GM23338 (cell line): ENCODE measurements at regions not wholly inside any gene's neighbourhood (a gene's known extent, or its start where the extent isn't known, plus 50 kb on each side); places are given as distances from the start of the nearest gene placed in this dataset.

Experiments
- ATAC-seq: fragments of 200-7000 bp; cut with Tn5 transposase; 3 replicates; pipeline ENCODE4 v1.9.1; 2020
- DNase-seq: peaks from one replicate; pipeline ENCODE4 v3.0.0-alpha.2; 2015; ENCODE audit warnings: low spot score
- H2AFZ ChIP-seq: fragments of 200-600 bp; sonication (generic); 2 replicates; pipeline ENCODE4 v1.8.0; 2016; ENCODE audit warnings: antibody characterized with exemption, mild to moderate bottlenecking, moderate library complexity
- H3F3A ChIP-seq: fragments of 200-600 bp; sonication (generic); replicated peaks from 2 replicates; pipeline ENCODE4 v1.8.0; 2017; ENCODE audit warnings: antibody characterized with exemption, mixed run types, low read depth
- H3K27ac ChIP-seq: fragments of 200-600 bp; sonication (generic); 2 replicates; pipeline ENCODE4 v1.6.1; 2016; ENCODE audit warnings: low read depth
- H3K27me3 ChIP-seq: fragments of 200-600 bp; sonication (generic); 2 replicates; pipeline ENCODE4 v1.8.0; 2016; ENCODE audit warnings: mild to moderate bottlenecking, mixed run types, moderate library complexity; ENCODE audit not compliant: insufficient read depth
- H3K36me3 ChIP-seq: fragments of 200-600 bp; sonication (generic); 2 replicates; pipeline ENCODE4 v1.8.0; 2016; ENCODE audit warnings: mild to moderate bottlenecking; ENCODE audit not compliant: insufficient read depth
- H3K4me1 ChIP-seq: fragments of 200-600 bp; sonication (generic); 2 replicates; pipeline ENCODE4 v1.8.0; 2016; ENCODE audit warnings: mild to moderate bottlenecking, moderate library complexity; ENCODE audit not compliant: insufficient read depth
- H3K4me2 ChIP-seq: fragments of 200-600 bp; sonication (generic); 2 replicates; pipeline ENCODE4 v1.7.1; 2017; ENCODE audit warnings: mixed run types
- H3K4me3 ChIP-seq: fragments of 200-600 bp; sonication (generic); 2 replicates; pipeline ENCODE4 v1.6.1; 2016; ENCODE audit warnings: mixed run types
- H3K79me2 ChIP-seq: fragments of 200-600 bp; sonication (generic); replicated peaks from 2 replicates; pipeline ENCODE4 v1.8.0; 2017; ENCODE audit warnings: mild to moderate bottlenecking; ENCODE audit not compliant: insufficient read depth
- H3K9me2 ChIP-seq: fragments of 200-600 bp; sonication (generic); 2 replicates; pipeline ENCODE4 v1.8.0; 2017; ENCODE audit not compliant: insufficient read depth
- H4K20me1 ChIP-seq: fragments of 200-600 bp; sonication (generic); replicated peaks from 2 replicates; pipeline ENCODE4 v1.8.0; 2017; ENCODE audit warnings: mild to moderate bottlenecking; ENCODE audit not compliant: insufficient read depth
- H3K27ac Mint-ChIP-seq: 2 replicates; pipeline ENCODE4 v1.8.0; 2020; ENCODE audit warnings: inconsistent platforms, mild to moderate bottlenecking, moderate library complexity, mixed read lengths
- H3K27me3 Mint-ChIP-seq: 3 replicates; pipeline ENCODE4 v1.8.0; 2022; ENCODE audit warnings: low read depth, mild to moderate bottlenecking, moderate library complexity, mixed read lengths, inconsistent platforms; ENCODE audit not compliant: insufficient read depth, poor library complexity
- H3K36me3 Mint-ChIP-seq: 3 replicates; pipeline ENCODE4 v1.8.0; 2021; ENCODE audit warnings: low read depth, mild to moderate bottlenecking, inconsistent platforms, moderate library complexity, mixed read lengths
- H3K4me1 Mint-ChIP-seq: 3 replicates; pipeline ENCODE4 v1.8.0; 2020; ENCODE audit warnings: mild to moderate bottlenecking, inconsistent platforms, mixed read lengths
- H3K4me3 Mint-ChIP-seq: 3 replicates; pipeline ENCODE4 v1.8.0; 2021; ENCODE audit warnings: moderate library complexity, mild to moderate bottlenecking, inconsistent platforms, mixed read lengths
- H3K9me3 Mint-ChIP-seq: 3 replicates; pipeline ENCODE4 v1.8.0; 2020; ENCODE audit warnings: moderate library complexity, mild to moderate bottlenecking, inconsistent platforms, mixed read lengths
- JUNB ChIP-seq: IDR thresholded peaks from one replicate; pipeline ENCODE4 v1.6.1; 2016; ENCODE audit warnings: antibody characterized with exemption; ENCODE audit not compliant: unreplicated experiment
- NANOG ChIP-seq: IDR thresholded peaks from 2 replicates; pipeline ENCODE4 v1.6.1; 2016; ENCODE audit warnings: antibody characterized with exemption, borderline replicate concordance
- STAT1 ChIP-seq: IDR thresholded peaks from one replicate; pipeline ENCODE4 v1.6.1; 2016; ENCODE audit warnings: antibody characterized with exemption; ENCODE audit not compliant: unreplicated experiment
- ZNF331 ChIP-seq: fragments of 250-450 bp; sonication (Bioruptor Pico); IDR thresholded peaks from 2 replicates; pipeline ENCODE4 v1.5.0; 2020; ENCODE audit warnings: low read depth, mild to moderate bottlenecking, moderate library complexity
- TF ChIP-seq, protein P1 (sequence below), 2 experiments: fragments of 200-600 bp in 1 of 2; sonication (generic) in 1 of 2; conservative IDR thresholded peaks; 2 replicates each; pipeline versions ENCODE4 v1.5.1 to v1.6.1; 2016 to 2017; ENCODE audit warnings: antibody characterized with exemption in 2 of 2, low read depth in 2 of 2, mild to moderate bottlenecking in 2 of 2, moderate library complexity in 1 of 2
- TF ChIP-seq, protein P2 (sequence below): IDR thresholded peaks from 2 replicates; pipeline ENCODE4 v1.6.1; 2016; ENCODE audit warnings: antibody characterized with exemption

DNA sequence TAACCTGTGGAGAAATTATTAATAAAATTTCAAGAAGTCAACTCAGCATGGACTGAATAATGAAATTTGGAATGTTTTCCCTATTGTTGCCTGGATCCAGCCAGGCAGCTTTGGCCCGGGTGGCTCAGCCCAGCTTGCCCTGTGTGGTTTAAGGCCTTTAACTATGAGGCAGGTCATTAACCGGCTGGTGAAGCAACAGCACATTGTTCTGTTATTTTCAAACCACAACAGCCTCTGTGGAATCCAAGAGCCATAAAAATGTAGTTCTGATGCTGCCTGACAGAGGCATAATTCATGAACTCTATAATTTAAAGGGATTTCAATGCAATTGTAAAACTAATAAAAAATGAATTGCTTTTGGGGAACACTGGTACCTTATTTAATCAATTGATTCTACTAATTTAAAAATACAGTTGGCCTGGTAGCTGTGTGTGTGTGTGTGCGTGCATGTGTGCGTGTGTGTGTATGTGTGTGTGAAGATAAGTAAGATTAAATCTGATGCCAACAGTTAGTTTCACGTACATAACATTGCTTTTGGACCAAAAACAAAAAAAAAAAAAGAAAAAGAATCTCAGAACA lies 117.7 kb downstream of the RPS12 start (continued):
- TF ChIP-seq, protein P1, sequence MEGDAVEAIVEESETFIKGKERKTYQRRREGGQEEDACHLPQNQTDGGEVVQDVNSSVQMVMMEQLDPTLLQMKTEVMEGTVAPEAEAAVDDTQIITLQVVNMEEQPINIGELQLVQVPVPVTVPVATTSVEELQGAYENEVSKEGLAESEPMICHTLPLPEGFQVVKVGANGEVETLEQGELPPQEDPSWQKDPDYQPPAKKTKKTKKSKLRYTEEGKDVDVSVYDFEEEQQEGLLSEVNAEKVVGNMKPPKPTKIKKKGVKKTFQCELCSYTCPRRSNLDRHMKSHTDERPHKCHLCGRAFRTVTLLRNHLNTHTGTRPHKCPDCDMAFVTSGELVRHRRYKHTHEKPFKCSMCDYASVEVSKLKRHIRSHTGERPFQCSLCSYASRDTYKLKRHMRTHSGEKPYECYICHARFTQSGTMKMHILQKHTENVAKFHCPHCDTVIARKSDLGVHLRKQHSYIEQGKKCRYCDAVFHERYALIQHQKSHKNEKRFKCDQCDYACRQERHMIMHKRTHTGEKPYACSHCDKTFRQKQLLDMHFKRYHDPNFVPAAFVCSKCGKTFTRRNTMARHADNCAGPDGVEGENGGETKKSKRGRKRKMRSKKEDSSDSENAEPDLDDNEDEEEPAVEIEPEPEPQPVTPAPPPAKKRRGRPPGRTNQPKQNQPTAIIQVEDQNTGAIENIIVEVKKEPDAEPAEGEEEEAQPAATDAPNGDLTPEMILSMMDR (conservative IDR thresholded peaks at IDR 0.05; ENCODE audit: low read depth in 2 of 2) = no peak
- TF ChIP-seq, protein P2, sequence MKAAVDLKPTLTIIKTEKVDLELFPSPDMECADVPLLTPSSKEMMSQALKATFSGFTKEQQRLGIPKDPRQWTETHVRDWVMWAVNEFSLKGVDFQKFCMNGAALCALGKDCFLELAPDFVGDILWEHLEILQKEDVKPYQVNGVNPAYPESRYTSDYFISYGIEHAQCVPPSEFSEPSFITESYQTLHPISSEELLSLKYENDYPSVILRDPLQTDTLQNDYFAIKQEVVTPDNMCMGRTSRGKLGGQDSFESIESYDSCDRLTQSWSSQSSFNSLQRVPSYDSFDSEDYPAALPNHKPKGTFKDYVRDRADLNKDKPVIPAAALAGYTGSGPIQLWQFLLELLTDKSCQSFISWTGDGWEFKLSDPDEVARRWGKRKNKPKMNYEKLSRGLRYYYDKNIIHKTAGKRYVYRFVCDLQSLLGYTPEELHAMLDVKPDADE = no peak
- TF ChIP-seq JUNB = no peak

DNA sequence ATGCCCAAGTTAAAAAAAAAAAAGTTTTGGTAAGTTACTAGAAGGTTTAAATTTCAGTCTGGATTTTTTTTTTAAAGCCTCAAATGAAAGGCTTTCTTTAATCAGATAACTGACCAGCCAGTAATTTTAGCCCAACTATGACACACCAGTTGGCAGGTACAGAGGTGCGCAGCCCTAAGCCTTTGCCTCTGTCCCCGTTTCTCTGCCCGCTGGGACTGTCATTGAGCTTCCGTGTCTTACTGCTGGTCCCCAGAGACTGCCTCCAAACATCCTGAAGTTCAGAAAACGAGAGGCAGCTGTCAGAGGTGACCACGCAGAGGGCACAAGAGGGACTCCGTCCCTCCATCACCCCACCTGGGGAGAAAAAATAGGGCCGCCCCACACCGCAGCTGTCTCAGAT lies 118.2 kb downstream of the RPS12 start:
- TF ChIP-seq NANOG (no peak), ZNF331 (CRISPR knock-in tag) (no peak), JUNB (no peak)
- TF ChIP-seq, protein P1 (conservative IDR thresholded peaks at IDR 0.05; ENCODE audit: low read depth in 2 of 2) = no peak
- TF ChIP-seq, protein P2 = no peak

DNA sequence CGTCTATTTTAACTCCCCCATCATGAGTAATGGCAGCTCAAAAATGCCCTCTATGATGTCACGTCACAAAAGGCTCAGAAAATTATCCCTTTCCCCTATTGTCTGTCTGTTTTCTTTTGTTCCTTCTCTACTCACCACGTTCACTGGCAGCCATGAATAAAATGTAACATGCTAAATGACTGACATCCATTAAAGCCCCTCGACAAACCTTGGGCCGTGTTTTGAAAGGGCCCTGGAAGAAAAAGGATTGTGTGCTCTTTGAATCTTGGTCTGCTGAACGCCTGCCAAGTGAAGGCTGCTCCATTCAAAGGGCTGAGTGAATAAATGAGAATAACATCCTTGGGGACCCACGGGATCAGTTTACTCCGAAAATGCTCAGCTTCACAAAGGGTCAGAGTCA lies 118.7 kb downstream of the RPS12 start:
- Mint-ChIP-seq H3K9me3 (no peaks in the 10 kb centered on the region), H3K4me3 (no peak overlapping the region), H3K36me3 (no peaks in the 10 kb centered on the region), H3K27me3 (peaks cover 2% of the 10 kb centered on the region), H3K27ac (no peak overlapping the region), H3K4me1 (peaks cover 25% of the 10 kb centered on the region)
- no peak; the same call in 2 of the 3 replicates for ATAC-seq
- no peak overlapping the region for H3K27ac ChIP-seq
- no peaks in the 10 kb centered on the region for H3K9me2 ChIP-seq
- H3K27me3 ChIP-seq = no peaks in the 10 kb centered on the region
- H4K20me1 ChIP-seq = no peaks in the 10 kb centered on the region
- H3F3A ChIP-seq = no peaks in the 10 kb centered on the region
- H3K4me3 ChIP-seq = no peak overlapping the region
- no peak overlapping the region for H3K4me2 ChIP-seq
- H3K4me1 ChIP-seq = 0 out of 2 replicates have a peak, but pooled peaks cover 5% of the 10 kb centered on the region
- H2AFZ ChIP-seq = peak overlapping the region; percentile 75
- no peaks in the 10 kb centered on the region for H3K79me2 ChIP-seq
- no peaks in the 10 kb centered on the region for H3K36me3 ChIP-seq
- peak; percentile 4 for DNase-seq
- TF ChIP-seq NANOG = no peak
- TF ChIP-seq STAT1 = no peak

More for the DNA sequence above, 118.2 kb downstream of the RPS12 start:
- no peak overlapping the region for H3K27ac Mint-ChIP-seq
- Histone ChIP-seq H3K79me2 (no peaks in the 10 kb centered on the region), H3K27ac (no peak overlapping the region), H2AFZ (peak overlapping the region; percentile 75; the same call in 1 of the 2 replicates), H3F3A (no peaks in the 10 kb centered on the region), H3K9me2 (no peaks in the 10 kb centered on the region), H3K4me1 (0 out of 2 replicates have a peak, but pooled peaks cover 5% of the 10 kb centered on the region), H3K4me2 (no peak overlapping the region), H4K20me1 (no peaks in the 10 kb centered on the region), H3K4me3 (no peak overlapping the region), H3K36me3 (no peaks in the 10 kb centered on the region), H3K27me3 (no peaks in the 10 kb centered on the region)
- no peak for DNase-seq
- ATAC-seq = no peak
- peaks cover 2% of the 10 kb centered on the region for H3K27me3 Mint-ChIP-seq
- H3K4me1 Mint-ChIP-seq = peaks cover 25% of the 10 kb centered on the region
- no peaks in the 10 kb centered on the region for H3K36me3 Mint-ChIP-seq
- H3K9me3 Mint-ChIP-seq = no peaks in the 10 kb centered on the region
- no peak overlapping the region for H3K4me3 Mint-ChIP-seq
